ENCODE measurements at regions not wholly inside any gene's neighbourhood (a gene's known extent, or its start where the extent isn't known, plus 50 kb on each side); places are given as distances from the start of the nearest gene placed in this dataset.
A peak's percentile ranks its signal among the peaks of the same experiment; 100 is the strongest.

GRCh38 chr14:104239861-104240301, 101.5 kb downstream of the KIF26A start:
- Histone ChIP-seq H3K27me3 (ENCODE audit: control insufficient read depth, insufficient read depth, low read length) (no peaks in the 10 kb centered on the region), H3K9me3 (ENCODE audit: control insufficient read depth in 2 of 3, insufficient read depth in 1 of 3, low read length in 3 of 3) (peaks cover 0 to 15% (median 0%) of the 10 kb centered on the region in 3 donors), H3K27ac (ENCODE audit: low read depth in 2 of 2, low read length in 2 of 2) (no peak overlapping the region), H3K4me1 (ENCODE audit: control insufficient read depth in 2 of 3, insufficient read depth in 2 of 3, low read depth in 1 of 3, low read length in 3 of 3) (no peaks in the 10 kb centered on the region), H3K36me3 (ENCODE audit: control insufficient read depth in 2 of 3, insufficient read depth in 3 of 3, low read length in 3 of 3) (no peaks in the 10 kb centered on the region), H3K9ac (ENCODE audit: low read length in 3 of 3) (no peak overlapping the region), H3K4me3 (ENCODE audit: low read length in 3 of 3) (no peak overlapping the region)
- intact Hi-C loops (cut with DNase I): no loop called here
- FAIRE-seq: no peak
- no peak for TF ChIP-seq CTCF (IDR thresholded peaks at IDR 0.05; ENCODE audit: borderline replicate concordance, extremely low read depth, insufficient read depth)
- DNase-seq: peak in 4 of 5 donors; percentile 37 to 47 (median 41)

- H3K27me3 ChIP-seq (ENCODE audit: control insufficient read depth, insufficient read depth, low read length): no peaks in the 10 kb centered on the region
- H3K9ac ChIP-seq (ENCODE audit: low read length in 3 of 3): no peak overlapping the region
- intact Hi-C loops (cut with DNase I): no loop called here
- H3K27ac ChIP-seq (ENCODE audit: low read depth in 2 of 2, low read length in 2 of 2): no peak overlapping the region
- H3K9me3 ChIP-seq (ENCODE audit: control insufficient read depth in 2 of 3, insufficient read depth in 1 of 3, low read length in 3 of 3): peaks cover 0 to 21% (median under 1%) of the 10 kb centered on the region in 3 donors
- FAIRE-seq (no peak), DNase-seq (peak in 2 of 5 donors; percentile 23 to 28)
- no peak for TF ChIP-seq CTCF (IDR thresholded peaks at IDR 0.05; ENCODE audit: borderline replicate concordance, extremely low read depth, insufficient read depth)
- H3K4me1 ChIP-seq (ENCODE audit: control insufficient read depth in 2 of 3, insufficient read depth in 2 of 3, low read depth in 1 of 3, low read length in 3 of 3): no peaks in the 10 kb centered on the region
- H3K36me3 ChIP-seq (ENCODE audit: control insufficient read depth in 2 of 3, insufficient read depth in 3 of 3, low read length in 3 of 3): no peaks in the 10 kb centered on the region
- H3K4me3 ChIP-seq (ENCODE audit: low read length in 3 of 3): no peak overlapping the region
These were observed 102.2 kb downstream of the KIF26A start for GRCh38 chr14:104240434-104241157.

GRCh38 chr14:104243200-104243599, 104.8 kb downstream of the KIF26A start:
- no peak for DNase-seq
- no peak for TF ChIP-seq CTCF (IDR thresholded peaks at IDR 0.05; ENCODE audit: borderline replicate concordance, extremely low read depth, insufficient read depth)
- no peak overlapping the region for H3K9ac ChIP-seq (ENCODE audit: low read length in 3 of 3)
- no peaks in the 10 kb centered on the region for H3K27me3 ChIP-seq (ENCODE audit: control insufficient read depth, insufficient read depth, low read length)
- H3K4me1 ChIP-seq (ENCODE audit: control insufficient read depth in 2 of 3, insufficient read depth in 2 of 3, low read depth in 1 of 3, low read length in 3 of 3): no peaks in the 10 kb centered on the region
- H3K36me3 ChIP-seq (ENCODE audit: control insufficient read depth in 2 of 3, insufficient read depth in 3 of 3, low read length in 3 of 3): no peaks in the 10 kb centered on the region
- intact Hi-C loops (cut with DNase I): no loop called here
- no peak for FAIRE-seq
- no peak overlapping the region for H3K27ac ChIP-seq (ENCODE audit: low read depth in 2 of 2, low read length in 2 of 2)
- peaks cover 0 to 13% (median 1%) of the 10 kb centered on the region in 3 donors for H3K9me3 ChIP-seq (ENCODE audit: control insufficient read depth in 2 of 3, insufficient read depth in 1 of 3, low read length in 3 of 3)
- H3K4me3 ChIP-seq (ENCODE audit: low read length in 3 of 3): no peak overlapping the region
